ENCODE measurements at regions not wholly inside any gene's neighbourhood (a gene's known extent, or its start where the extent isn't known, plus 50 kb on each side); places are given as distances from the start of the nearest gene placed in this dataset.

DNA sequence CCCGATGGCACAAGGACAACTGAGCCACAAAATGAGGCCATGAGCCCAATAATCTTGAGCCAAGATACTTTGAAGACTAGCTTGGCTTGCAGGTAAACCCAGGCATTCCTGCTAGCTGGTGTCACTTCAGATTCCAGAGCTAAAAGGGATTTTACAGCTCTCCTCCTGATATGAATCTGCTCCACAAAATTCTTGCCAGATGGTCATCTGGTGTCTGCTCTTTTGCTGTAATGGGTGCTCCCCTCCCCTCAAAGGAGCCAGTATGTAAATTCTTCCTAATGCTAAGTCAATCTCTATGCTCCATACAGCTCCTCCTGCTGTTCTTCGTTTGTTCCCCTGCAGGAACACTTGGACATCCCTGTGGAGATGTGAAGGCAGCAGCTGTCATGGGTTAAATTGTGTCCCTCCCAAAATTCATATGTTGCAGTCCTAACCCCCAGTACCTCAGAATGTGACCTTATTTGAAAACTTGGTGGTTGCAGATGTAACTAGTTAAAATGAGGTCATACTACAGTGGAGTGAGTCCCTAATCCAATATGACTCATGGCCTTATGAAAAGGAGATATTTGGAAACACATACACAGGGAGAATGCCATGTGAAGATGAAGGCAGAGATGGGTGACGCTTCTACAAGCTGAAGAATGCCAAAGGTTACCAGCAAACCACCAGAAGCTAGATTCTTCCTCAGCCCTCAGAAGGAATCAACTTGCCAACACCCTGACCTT is 180.6 kb upstream of the PALMD start:
- no peak for DNase-seq
- ATAC-seq (ENCODE audit: low FRiP score in 2 of 2): peak in 1 of 2 donors; percentile 75
- H3K4me3 ChIP-seq: no peak overlapping the region
- WGBS, 2 donors: 88% methylated on average over 2 to 3 of the region's 3 CpGs
- H3K36me3 ChIP-seq: no peaks in the 10 kb centered on the region
- no peak for TF ChIP-seq POLR2A (IDR thresholded peaks at IDR 0.05)
- no peak for TF ChIP-seq EP300 (IDR thresholded peaks at IDR 0.05)
- no peak for TF ChIP-seq POLR2AphosphoS5 (IDR thresholded peaks at IDR 0.05)
- TF ChIP-seq, protein P1, sequence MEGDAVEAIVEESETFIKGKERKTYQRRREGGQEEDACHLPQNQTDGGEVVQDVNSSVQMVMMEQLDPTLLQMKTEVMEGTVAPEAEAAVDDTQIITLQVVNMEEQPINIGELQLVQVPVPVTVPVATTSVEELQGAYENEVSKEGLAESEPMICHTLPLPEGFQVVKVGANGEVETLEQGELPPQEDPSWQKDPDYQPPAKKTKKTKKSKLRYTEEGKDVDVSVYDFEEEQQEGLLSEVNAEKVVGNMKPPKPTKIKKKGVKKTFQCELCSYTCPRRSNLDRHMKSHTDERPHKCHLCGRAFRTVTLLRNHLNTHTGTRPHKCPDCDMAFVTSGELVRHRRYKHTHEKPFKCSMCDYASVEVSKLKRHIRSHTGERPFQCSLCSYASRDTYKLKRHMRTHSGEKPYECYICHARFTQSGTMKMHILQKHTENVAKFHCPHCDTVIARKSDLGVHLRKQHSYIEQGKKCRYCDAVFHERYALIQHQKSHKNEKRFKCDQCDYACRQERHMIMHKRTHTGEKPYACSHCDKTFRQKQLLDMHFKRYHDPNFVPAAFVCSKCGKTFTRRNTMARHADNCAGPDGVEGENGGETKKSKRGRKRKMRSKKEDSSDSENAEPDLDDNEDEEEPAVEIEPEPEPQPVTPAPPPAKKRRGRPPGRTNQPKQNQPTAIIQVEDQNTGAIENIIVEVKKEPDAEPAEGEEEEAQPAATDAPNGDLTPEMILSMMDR (IDR thresholded peaks at IDR 0.05): no peak
- H3K27me3 ChIP-seq: no peaks in the 10 kb centered on the region
- H3K4me1 ChIP-seq: no peaks in the 10 kb centered on the region
- no peaks in the 10 kb centered on the region for H3K9me3 ChIP-seq
- no peak overlapping the region for H3K27ac ChIP-seq

DNA sequence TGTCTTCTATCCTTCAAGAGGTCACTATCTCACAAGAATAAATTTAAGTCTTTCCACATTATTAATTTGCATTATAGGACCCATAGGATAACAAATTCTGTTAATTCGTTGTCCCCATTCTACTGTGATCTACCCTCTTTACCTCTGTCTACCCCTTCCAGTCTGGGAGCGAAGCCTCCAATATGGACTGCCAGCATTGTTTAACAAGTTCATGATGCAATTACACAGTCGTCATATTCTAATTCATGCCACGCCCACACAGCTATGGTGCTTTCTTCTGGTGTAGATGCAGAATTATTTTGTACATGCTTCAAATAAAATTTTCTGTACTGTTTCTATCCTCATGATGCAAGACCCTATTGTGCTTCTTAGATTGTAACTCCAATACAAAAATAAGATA is 178.3 kb upstream of the PALMD start:
- no peak for TF ChIP-seq POLR2AphosphoS5 (IDR thresholded peaks at IDR 0.05)
- no peak for TF ChIP-seq EP300 (IDR thresholded peaks at IDR 0.05)
- TF ChIP-seq, protein P1 (IDR thresholded peaks at IDR 0.05): no peak
- no peak for TF ChIP-seq POLR2A (IDR thresholded peaks at IDR 0.05)
- no peaks in the 10 kb centered on the region for H3K27me3 ChIP-seq

DNA sequence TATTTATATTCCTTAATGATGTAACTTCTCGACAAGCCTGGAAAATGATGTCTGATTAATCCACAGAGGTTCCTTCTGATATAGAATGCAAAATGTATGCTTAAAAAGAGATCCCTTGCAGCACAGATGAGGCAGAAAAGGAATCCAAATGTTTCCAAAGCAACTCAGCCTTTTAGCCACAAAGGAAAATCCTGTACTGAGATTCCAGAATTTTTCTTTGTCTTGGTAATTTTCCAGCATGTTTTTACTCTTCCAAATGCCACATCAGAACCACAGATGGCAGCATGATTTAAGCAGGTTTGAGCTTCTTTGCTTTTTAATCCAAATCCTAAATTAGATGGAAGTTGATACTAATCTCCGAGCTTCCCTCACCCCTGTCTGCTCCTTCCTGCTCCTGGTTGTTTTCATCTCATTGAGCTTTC is 176.4 kb upstream of the PALMD start:
- no peak for DNase-seq
- H3K27me3 ChIP-seq: no peaks in the 10 kb centered on the region
- TF ChIP-seq POLR2A (IDR thresholded peaks at IDR 0.05): no peak
- no peak for TF ChIP-seq EP300 (IDR thresholded peaks at IDR 0.05)
- TF ChIP-seq POLR2AphosphoS5 (IDR thresholded peaks at IDR 0.05): no peak
- no peaks in the 10 kb centered on the region for H3K36me3 ChIP-seq
- WGBS, 2 donors: 59 to 79% methylated on average over 2 of the region's 2 CpGs
- H3K4me1 ChIP-seq: no peaks in the 10 kb centered on the region
- ATAC-seq (ENCODE audit: low FRiP score in 2 of 2): no peak
- no peak overlapping the region for H3K27ac ChIP-seq
- no peak overlapping the region for H3K4me3 ChIP-seq
- H3K9me3 ChIP-seq: no peaks in the 10 kb centered on the region

More for the DNA sequence above, 178.3 kb upstream of the PALMD start:
- Histone ChIP-seq H3K4me1 (no peaks in the 10 kb centered on the region), H3K36me3 (no peaks in the 10 kb centered on the region), H3K27ac (no peak overlapping the region), H3K4me3 (no peak overlapping the region), H3K9me3 (no peaks in the 10 kb centered on the region)
- WGBS, 2 donors: 90 to 95% methylated on average over 4 of the region's 4 CpGs
- DNase-seq: no peak
- no peak for ATAC-seq (ENCODE audit: low FRiP score in 2 of 2)

DNA sequence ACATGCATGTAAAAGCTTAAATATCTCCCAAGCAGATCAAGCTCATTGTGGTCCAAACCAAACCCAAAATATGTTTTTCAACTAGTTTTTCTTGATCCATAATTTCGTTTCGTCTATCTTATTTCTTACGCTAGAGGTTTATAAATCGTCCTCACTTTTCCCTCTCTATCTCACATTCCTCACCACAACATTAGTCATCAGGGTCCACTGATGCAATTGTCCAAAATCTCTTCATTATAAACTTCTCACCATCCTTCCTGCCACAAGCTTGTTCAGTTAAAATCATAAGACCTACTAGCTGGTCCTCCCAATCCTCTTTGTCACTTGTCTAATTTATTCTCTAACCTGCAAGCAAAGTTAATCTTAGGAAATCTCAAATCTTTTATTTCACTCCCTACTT is 173.0 kb upstream of the PALMD start:
- no peaks in the 10 kb centered on the region for H3K36me3 ChIP-seq
- no peaks in the 10 kb centered on the region for H3K4me1 ChIP-seq
- H3K27ac ChIP-seq: no peak overlapping the region
- DNase-seq (no peak), ATAC-seq (ENCODE audit: low FRiP score in 2 of 2) (no peak)
- no peaks in the 10 kb centered on the region for H3K9me3 ChIP-seq
- WGBS, 2 donors: 92 to 94% methylated on average over 4 of the region's 4 CpGs
- no peak overlapping the region for H3K4me3 ChIP-seq
- TF ChIP-seq POLR2A (IDR thresholded peaks at IDR 0.05) (no peak), POLR2AphosphoS5 (IDR thresholded peaks at IDR 0.05) (no peak), EP300 (IDR thresholded peaks at IDR 0.05) (no peak)
- TF ChIP-seq, protein P1 (IDR thresholded peaks at IDR 0.05): no peak
- no peaks in the 10 kb centered on the region for H3K27me3 ChIP-seq

DNA sequence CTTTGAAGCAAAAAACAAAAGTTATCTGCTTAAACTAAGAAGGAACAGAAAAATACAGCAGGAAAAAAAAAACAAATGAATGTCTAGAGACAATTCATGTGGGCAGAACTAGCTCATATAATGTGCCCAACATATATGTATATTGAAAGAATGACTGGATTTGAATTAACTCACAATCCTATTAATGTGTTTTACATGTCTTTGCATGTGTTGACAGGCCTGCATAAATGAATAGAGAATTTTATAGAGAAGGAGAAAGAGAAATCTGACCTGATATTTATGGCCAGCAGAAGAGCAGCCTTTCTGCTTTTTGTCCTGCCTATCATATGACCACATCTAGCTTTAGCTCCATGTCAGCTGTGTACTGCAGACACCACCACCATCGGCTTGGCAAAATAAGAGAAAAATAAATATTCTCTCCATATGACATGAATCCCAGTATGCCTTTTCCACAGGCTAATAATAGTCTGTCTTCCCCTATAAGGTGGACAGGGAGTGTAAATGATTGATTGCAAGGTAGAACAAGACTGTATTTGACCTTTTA is 171.5 kb upstream of the PALMD start:
- Histone ChIP-seq H3K36me3 (no peaks in the 10 kb centered on the region), H3K27ac (no peak overlapping the region)
- no peak for DNase-seq

More for the DNA sequence above, 171.5 kb upstream of the PALMD start:
- H3K9me3 ChIP-seq: no peaks in the 10 kb centered on the region
- no peaks in the 10 kb centered on the region for H3K27me3 ChIP-seq
- ATAC-seq (ENCODE audit: low FRiP score in 2 of 2): no peak
- WGBS, 2 donors: 76 to 81% methylated on average over 1 of the region's 1 CpG
- no peaks in the 10 kb centered on the region for H3K4me1 ChIP-seq
- no peak for TF ChIP-seq POLR2A (IDR thresholded peaks at IDR 0.05)
- no peak for TF ChIP-seq POLR2AphosphoS5 (IDR thresholded peaks at IDR 0.05)
- TF ChIP-seq EP300 (IDR thresholded peaks at IDR 0.05): no peak
- TF ChIP-seq, protein P1 (IDR thresholded peaks at IDR 0.05): no peak
- no peak overlapping the region for H3K4me3 ChIP-seq
